ENCODE measurements at regions not wholly inside any gene's neighbourhood (a gene's known extent, or its start where the extent isn't known, plus 50 kb on each side); places are given as distances from the start of the nearest gene placed in this dataset.
"Not testable (repeated sequence)": the region's sequence is repeated elsewhere in the genome, so short reads cannot be mapped to it uniquely, and the experiment has no call there.

GRCh38 chr15:20194591-20195198 is 346.9 kb downstream of the GOLGA6L6 start:
- POLR2A ChIA-PET; H3K27me3 ChIP-seq (ENCODE audit: control insufficient read depth, insufficient read depth, low read length); ATAC-seq; H3K4me1 ChIP-seq (ENCODE audit: control insufficient read depth, insufficient read depth, low read length); H3K4me3 ChIP-seq (ENCODE audit: low read depth in 2 of 2, low read length in 2 of 2); intact Hi-C loops (cut with micrococcal nuclease; ENCODE audit: unreplicated experiment); H3K9me3 ChIP-seq (ENCODE audit: control insufficient read depth, insufficient read depth, low read depth, low read length); H3K27ac ChIP-seq (ENCODE audit: low read length); BruUV-seq (replicated peaks); DNase-seq (ENCODE audit: low read depth, low spot score); in situ Hi-C loops (cut with HindIII; ENCODE audit: low pct_unique_long_range_greater_than_20kb, low sequenced_read_pairs); H3K36me3 ChIP-seq (ENCODE audit: control insufficient read depth, insufficient read depth, low read length): not testable (repeated sequence)
- CTCF ChIA-PET = interaction anchor here (0.7 kb wide), 1 partner anchor 69 kb away, joined by 11 read pairs; no protein-coding TSS in a partner anchor
- peak; percentile 75 for TF ChIP-seq CTCF (IDR thresholded peaks at IDR 0.05)

- H3K27me3 ChIP-seq (ENCODE audit: control insufficient read depth, insufficient read depth, low read length); intact Hi-C loops (cut with micrococcal nuclease; ENCODE audit: unreplicated experiment); H3K9me3 ChIP-seq (ENCODE audit: control insufficient read depth, insufficient read depth, low read depth, low read length); POLR2A ChIA-PET; in situ Hi-C loops (cut with HindIII; ENCODE audit: low pct_unique_long_range_greater_than_20kb, low sequenced_read_pairs); BruUV-seq (replicated peaks); H3K27ac ChIP-seq (ENCODE audit: low read length); H3K36me3 ChIP-seq (ENCODE audit: control insufficient read depth, insufficient read depth, low read length); H3K4me1 ChIP-seq (ENCODE audit: control insufficient read depth, insufficient read depth, low read length); H3K4me3 ChIP-seq (ENCODE audit: low read depth in 2 of 2, low read length in 2 of 2); CTCF ChIA-PET: not testable (repeated sequence)
- ATAC-seq (peak; percentile 100), DNase-seq (ENCODE audit: low read depth, low spot score) (peak; percentile 24)
- peak; percentile 82 for TF ChIP-seq CTCF (IDR thresholded peaks at IDR 0.05)
Measured at GRCh38 chr15:20192982-20193929, 348.3 kb downstream of the GOLGA6L6 start.

GRCh38 chr15:20191508-20192125 is 350.0 kb downstream of the GOLGA6L6 start:
- CTCF ChIA-PET; H3K36me3 ChIP-seq (ENCODE audit: control insufficient read depth, insufficient read depth, low read length); H3K9me3 ChIP-seq (ENCODE audit: control insufficient read depth, insufficient read depth, low read depth, low read length); in situ Hi-C loops (cut with HindIII; ENCODE audit: low pct_unique_long_range_greater_than_20kb, low sequenced_read_pairs); H3K4me1 ChIP-seq (ENCODE audit: control insufficient read depth, insufficient read depth, low read length); DNase-seq (ENCODE audit: low read depth, low spot score); intact Hi-C loops (cut with micrococcal nuclease; ENCODE audit: unreplicated experiment); ATAC-seq; H3K4me3 ChIP-seq (ENCODE audit: low read depth in 2 of 2, low read length in 2 of 2); POLR2A ChIA-PET; H3K27ac ChIP-seq (ENCODE audit: low read length); BruUV-seq (replicated peaks); H3K27me3 ChIP-seq (ENCODE audit: control insufficient read depth, insufficient read depth, low read length): not testable (repeated sequence)

- H3K9me3 ChIP-seq (ENCODE audit: control insufficient read depth, insufficient read depth, low read depth, low read length); H3K27me3 ChIP-seq (ENCODE audit: control insufficient read depth, insufficient read depth, low read length); BruUV-seq (replicated peaks): not testable (repeated sequence)
Measured at GRCh38 chr15:20188611-20189010, 353.0 kb downstream of the GOLGA6L6 start.

GRCh38 chr15:20187370-20188355 is 353.9 kb downstream of the GOLGA6L6 start:
- H3K27ac ChIP-seq (ENCODE audit: low read length); H3K36me3 ChIP-seq (ENCODE audit: control insufficient read depth, insufficient read depth, low read length); DNase-seq (ENCODE audit: low read depth, low spot score); H3K27me3 ChIP-seq (ENCODE audit: control insufficient read depth, insufficient read depth, low read length); H3K4me3 ChIP-seq (ENCODE audit: low read depth in 2 of 2, low read length in 2 of 2); intact Hi-C loops (cut with micrococcal nuclease; ENCODE audit: unreplicated experiment); ATAC-seq; in situ Hi-C loops (cut with HindIII; ENCODE audit: low pct_unique_long_range_greater_than_20kb, low sequenced_read_pairs); BruUV-seq (replicated peaks); H3K9me3 ChIP-seq (ENCODE audit: control insufficient read depth, insufficient read depth, low read depth, low read length); POLR2A ChIA-PET; CTCF ChIA-PET; H3K4me1 ChIP-seq (ENCODE audit: control insufficient read depth, insufficient read depth, low read length): not testable (repeated sequence)

More at GRCh38 chr15:20188611-20189010, 353.0 kb downstream of the GOLGA6L6 start:
- H3K4me1 ChIP-seq (ENCODE audit: control insufficient read depth, insufficient read depth, low read length); intact Hi-C loops (cut with micrococcal nuclease; ENCODE audit: unreplicated experiment); H3K4me3 ChIP-seq (ENCODE audit: low read depth in 2 of 2, low read length in 2 of 2); DNase-seq (ENCODE audit: low read depth, low spot score); ATAC-seq; H3K27ac ChIP-seq (ENCODE audit: low read length); CTCF ChIA-PET; POLR2A ChIA-PET; in situ Hi-C loops (cut with HindIII; ENCODE audit: low pct_unique_long_range_greater_than_20kb, low sequenced_read_pairs); H3K36me3 ChIP-seq (ENCODE audit: control insufficient read depth, insufficient read depth, low read length): not testable (repeated sequence)

All from Panc1 (cell line).